ENCODE measurements at regions not wholly inside any gene's neighbourhood (a gene's known extent, or its start where the extent isn't known, plus 50 kb on each side); places are given as distances from the start of the nearest gene placed in this dataset.

GRCh38 chr9:34809504-34810186, 99.7 kb upstream of the CCL21 start:
- Histone ChIP-seq H3K27ac (ENCODE audit: low read depth, low read length) (no peak overlapping the region), H3K4me3 (ENCODE audit: insufficient read depth, low read length, poor library complexity, severe bottlenecking) (no peak overlapping the region), H3K36me3 (ENCODE audit: low read length) (no peaks in the 10 kb centered on the region), H3K4me2 (ENCODE audit: low read depth, low read length, poor library complexity, severe bottlenecking) (no peak overlapping the region), H4K20me1 (ENCODE audit: low read depth, low read length) (no peaks in the 10 kb centered on the region), H3K27me3 (ENCODE audit: low read length) (no peaks in the 10 kb centered on the region), H3F3A (ENCODE audit: insufficient read depth) (no peaks in the 10 kb centered on the region), H3K9me2 (replicated peaks; ENCODE audit: insufficient read depth, low read length) (no peaks in the 10 kb centered on the region), H2AFZ (ENCODE audit: low read depth, low read length, severe bottlenecking) (no peak overlapping the region), H3K79me2 (ENCODE audit: insufficient read depth, low read length) (no peaks in the 10 kb centered on the region), H3K9ac (ENCODE audit: low read length) (no peak overlapping the region), H3K9me3 (ENCODE audit: insufficient read depth, low read length) (no peaks in the 10 kb centered on the region)
- TF ChIP-seq EZH2phosphoT487 (conservative IDR thresholded peaks at IDR 0.05; ENCODE audit: low read length) (no peak), CTCF (IDR thresholded peaks at IDR 0.05; ENCODE audit: insufficient read depth, low read length, poor library complexity, severe bottlenecking) (no peak)

GRCh38 chr9:34802916-34803315, 93.0 kb upstream of the CCL21 start:
- Histone ChIP-seq H3K4me3 (ENCODE audit: insufficient read depth, low read length, poor library complexity, severe bottlenecking) (no peak overlapping the region), H2AFZ (ENCODE audit: low read depth, low read length, severe bottlenecking) (no peak overlapping the region), H3K9me3 (ENCODE audit: insufficient read depth, low read length) (no peaks in the 10 kb centered on the region), H3K36me3 (ENCODE audit: low read length) (no peaks in the 10 kb centered on the region), H3K27me3 (ENCODE audit: low read length) (no peaks in the 10 kb centered on the region), H3F3A (ENCODE audit: insufficient read depth) (no peaks in the 10 kb centered on the region), H3K79me2 (ENCODE audit: insufficient read depth, low read length) (no peaks in the 10 kb centered on the region), H3K9ac (ENCODE audit: low read length) (no peak overlapping the region), H3K9me2 (replicated peaks; ENCODE audit: insufficient read depth, low read length) (no peaks in the 10 kb centered on the region), H3K27ac (ENCODE audit: low read depth, low read length) (no peak overlapping the region), H3K4me2 (ENCODE audit: low read depth, low read length, poor library complexity, severe bottlenecking) (no peak overlapping the region), H4K20me1 (ENCODE audit: low read depth, low read length) (no peaks in the 10 kb centered on the region)
- TF ChIP-seq CTCF (IDR thresholded peaks at IDR 0.05; ENCODE audit: insufficient read depth, low read length, poor library complexity, severe bottlenecking) (no peak), EZH2phosphoT487 (conservative IDR thresholded peaks at IDR 0.05; ENCODE audit: low read length) (no peak)

GRCh38 chr9:34797367-34797766, 87.4 kb upstream of the CCL21 start:
- Histone ChIP-seq H3K9me3 (ENCODE audit: insufficient read depth, low read length) (no peaks in the 10 kb centered on the region), H3K27ac (ENCODE audit: low read depth, low read length) (no peak overlapping the region), H3K79me2 (ENCODE audit: insufficient read depth, low read length) (no peaks in the 10 kb centered on the region), H4K20me1 (ENCODE audit: low read depth, low read length) (no peaks in the 10 kb centered on the region), H2AFZ (ENCODE audit: low read depth, low read length, severe bottlenecking) (no peak overlapping the region), H3K4me2 (ENCODE audit: low read depth, low read length, poor library complexity, severe bottlenecking) (no peak overlapping the region), H3K27me3 (ENCODE audit: low read length) (no peaks in the 10 kb centered on the region), H3K9ac (ENCODE audit: low read length) (no peak overlapping the region), H3K9me2 (replicated peaks; ENCODE audit: insufficient read depth, low read length) (no peaks in the 10 kb centered on the region), H3F3A (ENCODE audit: insufficient read depth) (no peaks in the 10 kb centered on the region), H3K36me3 (ENCODE audit: low read length) (no peaks in the 10 kb centered on the region), H3K4me3 (ENCODE audit: insufficient read depth, low read length, poor library complexity, severe bottlenecking) (no peak overlapping the region)
- TF ChIP-seq CTCF (IDR thresholded peaks at IDR 0.05; ENCODE audit: insufficient read depth, low read length, poor library complexity, severe bottlenecking) (no peak), EZH2phosphoT487 (conservative IDR thresholded peaks at IDR 0.05; ENCODE audit: low read length) (no peak)

All from SU-DHL-6 (cell line).